Stimulated activated naive CD8-positive, alpha-beta T cell treated with anti-CD3 and anti-CD28 coated beads, Interleukin-15, amount 100 ng/mL, for 72 hours (primary cell): ENCODE measurements at regions not wholly inside any gene's neighbourhood (a gene's known extent, or its start where the extent isn't known, plus 50 kb on each side); places are given as distances from the start of the nearest gene placed in this dataset.

Experiments
- ATAC-seq: fragments of 150-1000 bp; cut with Tn5 transposase; 2 replicates; pipeline ENCODE4 v1.10.0; 2021; ENCODE audit warnings: mild to moderate bottlenecking, moderate library complexity
- DNase-seq, 2 donors: peaks; one replicate each; pipeline ENCODE4 v3.0.0; 2021 to 2022
- H3K27ac Mint-ChIP-seq, 2 donors: one replicate each; pipeline ENCODE4 v1.8.0; 2022; ENCODE audit warnings: mild to moderate bottlenecking in 2 of 2, mixed read lengths in 2 of 2, moderate library complexity in 2 of 2
- H3K27me3 Mint-ChIP-seq: one replicate; pipeline ENCODE4 v1.8.0; 2022; ENCODE audit warnings: mixed read lengths
- H3K4me1 Mint-ChIP-seq: one replicate; pipeline ENCODE4 v1.8.0; 2022; ENCODE audit warnings: mild to moderate bottlenecking, mixed read lengths
- H3K4me3 Mint-ChIP-seq, 2 donors: one replicate each; pipeline ENCODE4 v1.8.0; 2022; ENCODE audit warnings: mild to moderate bottlenecking in 2 of 2, mixed read lengths in 2 of 2, moderate library complexity in 1 of 2
- H3K9me3 Mint-ChIP-seq, 2 donors: one replicate each; pipeline ENCODE4 v1.8.0; 2022; ENCODE audit warnings: mixed read lengths in 2 of 2

GRCh38 chr2:67798541-67799160 is 264.2 kb downstream of the C1D start:
- Mint-ChIP-seq H3K27ac (no peak overlapping the region), H3K4me3 (no peak overlapping the region), H3K9me3 (no peaks in the 10 kb centered on the region), H3K4me1 (no peaks in the 10 kb centered on the region), H3K27me3 (no peaks in the 10 kb centered on the region)
- DNase-seq: no peak
- ATAC-seq: no peak

GRCh38 chr2:67799886-67800285 is 262.9 kb downstream of the C1D start:
- no peaks in the 10 kb centered on the region for H3K27me3 Mint-ChIP-seq
- no peaks in the 10 kb centered on the region for H3K9me3 Mint-ChIP-seq
- ATAC-seq: no peak
- H3K27ac Mint-ChIP-seq: no peak overlapping the region
- no peak for DNase-seq
- H3K4me3 Mint-ChIP-seq: no peak overlapping the region
- no peaks in the 10 kb centered on the region for H3K4me1 Mint-ChIP-seq

GRCh38 chr2:67802291-67802690 is 260.5 kb downstream of the C1D start:
- no peaks in the 10 kb centered on the region for H3K4me1 Mint-ChIP-seq
- no peaks in the 10 kb centered on the region for H3K9me3 Mint-ChIP-seq
- no peaks in the 10 kb centered on the region for H3K27me3 Mint-ChIP-seq
- no peak for DNase-seq
- ATAC-seq: no peak
- no peak overlapping the region for H3K4me3 Mint-ChIP-seq
- no peak overlapping the region for H3K27ac Mint-ChIP-seq

GRCh38 chr2:67802824-67803223 is 260.0 kb downstream of the C1D start:
- Mint-ChIP-seq H3K4me3 (no peak overlapping the region), H3K27me3 (no peaks in the 10 kb centered on the region), H3K9me3 (peaks cover under 1 to 4% of the 10 kb centered on the region in 2 donors), H3K27ac (no peak overlapping the region), H3K4me1 (no peaks in the 10 kb centered on the region)
- DNase-seq (no peak), ATAC-seq (no peak)

- ATAC-seq (no peak), DNase-seq (no peak)
- peaks cover 20 to 28% of the 10 kb centered on the region in 2 donors for H3K9me3 Mint-ChIP-seq
- no peak overlapping the region for H3K27ac Mint-ChIP-seq
- H3K4me1 Mint-ChIP-seq: no peaks in the 10 kb centered on the region
- H3K27me3 Mint-ChIP-seq: no peaks in the 10 kb centered on the region
- no peak overlapping the region for H3K4me3 Mint-ChIP-seq
Measured at GRCh38 chr2:67806816-67807215, 256.0 kb downstream of the C1D start.

- Mint-ChIP-seq H3K4me3 (no peak overlapping the region), H3K27ac (no peak overlapping the region), H3K9me3 (peaks cover 21 to 37% of the 10 kb centered on the region in 2 donors), H3K27me3 (no peaks in the 10 kb centered on the region), H3K4me1 (no peaks in the 10 kb centered on the region)
- ATAC-seq (no peak), DNase-seq (no peak)
Measured at GRCh38 chr2:67808112-67808511, 254.7 kb downstream of the C1D start.

DNA sequence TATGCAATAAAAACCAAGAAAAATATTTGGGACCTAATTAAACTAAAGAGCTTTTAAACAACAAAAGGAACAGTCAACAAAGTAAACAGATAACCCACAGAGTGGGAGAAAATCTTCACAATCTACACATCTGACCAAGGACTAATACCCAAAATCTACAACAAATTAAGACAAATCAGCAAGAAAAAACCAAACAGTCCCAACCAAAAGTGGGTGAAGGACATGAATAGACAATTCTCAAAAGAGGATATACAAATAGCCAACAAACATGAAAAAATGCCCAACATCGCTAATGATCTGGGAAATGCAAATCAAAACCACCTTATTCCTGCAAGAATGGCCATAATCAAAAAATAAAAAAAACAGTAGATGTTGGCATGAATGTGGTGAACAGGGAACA is 250.1 kb downstream of the C1D start:
- H3K27me3 Mint-ChIP-seq: no peaks in the 10 kb centered on the region
- no peak for ATAC-seq
- no peak overlapping the region for H3K4me3 Mint-ChIP-seq
- peaks cover 21 to 35% of the 10 kb centered on the region in 2 donors for H3K9me3 Mint-ChIP-seq
- no peaks in the 10 kb centered on the region for H3K4me1 Mint-ChIP-seq
- DNase-seq: no peak
- no peak overlapping the region for H3K27ac Mint-ChIP-seq

GRCh38 chr2:67823726-67824125 is 239.1 kb downstream of the C1D start:
- H3K27me3 Mint-ChIP-seq: no peaks in the 10 kb centered on the region
- H3K9me3 Mint-ChIP-seq: peaks cover 0 to 11% of the 10 kb centered on the region in 2 donors
- H3K4me1 Mint-ChIP-seq: peaks cover 9% of the 10 kb centered on the region
- no peak overlapping the region for H3K27ac Mint-ChIP-seq
- no peak overlapping the region for H3K4me3 Mint-ChIP-seq
- DNase-seq: no peak
- no peak for ATAC-seq

- peaks cover 0 to 11% of the 10 kb centered on the region in 2 donors for H3K9me3 Mint-ChIP-seq
- no peak for DNase-seq
- ATAC-seq: no peak
- H3K27me3 Mint-ChIP-seq: no peaks in the 10 kb centered on the region
- peaks cover 9% of the 10 kb centered on the region for H3K4me1 Mint-ChIP-seq
- no peak overlapping the region for H3K4me3 Mint-ChIP-seq
- no peak overlapping the region for H3K27ac Mint-ChIP-seq
Measured at GRCh38 chr2:67824186-67824585, 238.6 kb downstream of the C1D start.

- Mint-ChIP-seq H3K4me3 (no peak overlapping the region), H3K27me3 (no peaks in the 10 kb centered on the region), H3K27ac (no peak overlapping the region), H3K9me3 (peaks cover 0 to 11% of the 10 kb centered on the region in 2 donors), H3K4me1 (peaks cover 9% of the 10 kb centered on the region)
- ATAC-seq (no peak), DNase-seq (no peak)
Measured at GRCh38 chr2:67825476-67825875, 237.3 kb downstream of the C1D start.

- ATAC-seq: no peak
- H3K4me3 Mint-ChIP-seq: no peak overlapping the region
- DNase-seq: no peak
- peaks cover 9% of the 10 kb centered on the region for H3K4me1 Mint-ChIP-seq
- H3K9me3 Mint-ChIP-seq: no peaks in the 10 kb centered on the region
- H3K27ac Mint-ChIP-seq: no peak overlapping the region
- no peaks in the 10 kb centered on the region for H3K27me3 Mint-ChIP-seq
Measured at GRCh38 chr2:67828066-67828465, 234.7 kb downstream of the C1D start.

GRCh38 chr2:67829470-67829869 is 233.3 kb downstream of the C1D start:
- H3K27ac Mint-ChIP-seq: no peak overlapping the region
- ATAC-seq (no peak), DNase-seq (no peak)
- no peak overlapping the region for H3K4me3 Mint-ChIP-seq
- peaks cover 9% of the 10 kb centered on the region for H3K4me1 Mint-ChIP-seq
- H3K27me3 Mint-ChIP-seq: no peaks in the 10 kb centered on the region
- no peaks in the 10 kb centered on the region for H3K9me3 Mint-ChIP-seq

DNA sequence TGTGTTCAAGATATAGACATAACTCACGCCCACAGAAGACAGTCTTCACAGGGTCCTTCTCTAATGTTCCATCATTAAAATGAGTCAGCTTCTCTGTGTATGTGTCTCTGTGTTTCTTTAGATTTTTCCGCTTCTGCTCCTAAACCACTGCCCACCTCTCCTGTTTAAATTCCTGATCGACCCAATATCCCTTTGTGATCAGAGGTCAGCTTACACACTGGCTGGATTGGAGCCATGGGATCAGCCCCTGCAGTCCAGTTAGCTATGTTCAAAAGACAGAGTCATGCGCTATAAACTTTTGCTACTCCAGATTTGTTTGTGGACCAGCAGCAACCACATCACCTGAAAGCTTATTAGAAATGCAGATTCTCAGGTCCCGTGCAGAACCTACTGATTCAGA is 229.2 kb downstream of the C1D start:
- no peak overlapping the region for H3K27ac Mint-ChIP-seq
- DNase-seq (no peak), ATAC-seq (no peak)
- no peaks in the 10 kb centered on the region for H3K4me1 Mint-ChIP-seq
- H3K4me3 Mint-ChIP-seq: no peak overlapping the region
- no peaks in the 10 kb centered on the region for H3K9me3 Mint-ChIP-seq
- no peaks in the 10 kb centered on the region for H3K27me3 Mint-ChIP-seq

DNA sequence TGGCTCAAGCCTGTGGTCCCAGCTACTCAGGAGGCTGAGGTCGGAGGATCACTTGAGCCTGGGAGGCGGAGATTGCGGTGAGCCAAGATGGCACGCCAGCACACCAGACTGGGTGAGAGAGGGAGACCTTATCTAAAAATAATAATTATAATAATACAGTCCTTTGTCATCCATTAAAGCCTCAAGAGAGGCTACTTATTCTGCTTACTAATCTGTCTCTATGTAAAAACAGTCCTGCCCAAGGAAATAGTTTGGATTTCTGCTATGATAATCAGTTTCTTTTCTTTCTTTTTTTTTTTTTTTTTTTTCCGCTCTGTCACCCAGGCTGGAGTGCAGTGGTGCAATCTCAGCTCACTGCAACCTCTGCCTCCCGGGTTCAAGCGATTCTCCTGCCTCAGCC is 228.3 kb downstream of the C1D start:
- Mint-ChIP-seq H3K27ac (no peak overlapping the region), H3K9me3 (no peaks in the 10 kb centered on the region), H3K4me3 (no peak overlapping the region), H3K27me3 (no peaks in the 10 kb centered on the region), H3K4me1 (no peaks in the 10 kb centered on the region)
- DNase-seq (no peak), ATAC-seq (no peak)

DNA sequence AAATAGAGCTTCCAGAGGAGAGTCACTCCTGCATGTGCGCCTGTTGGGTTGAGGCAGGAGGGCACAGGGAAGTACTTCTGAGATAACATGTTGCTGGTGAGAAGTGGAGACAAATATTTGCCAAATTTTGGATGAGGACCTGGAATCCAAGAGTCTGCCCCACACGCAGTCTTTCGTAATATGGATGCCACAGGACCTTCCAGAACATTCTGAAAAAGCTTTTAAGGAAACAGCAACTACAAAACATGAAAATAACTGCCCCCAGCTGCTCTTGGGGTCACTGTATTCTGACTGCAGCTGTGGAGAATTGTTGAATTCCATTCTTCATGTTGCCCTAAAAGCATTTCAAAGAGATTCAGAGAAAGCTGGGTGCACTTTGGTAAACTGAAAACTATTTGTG is 227.5 kb downstream of the C1D start:
- H3K4me1 Mint-ChIP-seq: no peaks in the 10 kb centered on the region
- ATAC-seq: no peak
- H3K9me3 Mint-ChIP-seq: no peaks in the 10 kb centered on the region

GRCh38 chr2:67836866-67837265 is 225.9 kb downstream of the C1D start:
- no peaks in the 10 kb centered on the region for H3K9me3 Mint-ChIP-seq
- ATAC-seq (no peak), DNase-seq (no peak)
- no peaks in the 10 kb centered on the region for H3K4me1 Mint-ChIP-seq
- H3K27ac Mint-ChIP-seq: no peak overlapping the region
- no peak overlapping the region for H3K4me3 Mint-ChIP-seq
- peaks cover 1% of the 10 kb centered on the region for H3K27me3 Mint-ChIP-seq

More for the DNA sequence above, 227.5 kb downstream of the C1D start:
- DNase-seq: no peak
- Mint-ChIP-seq H3K4me3 (no peak overlapping the region), H3K27me3 (no peaks in the 10 kb centered on the region), H3K27ac (no peak overlapping the region)

- Mint-ChIP-seq H3K4me3 (no peak overlapping the region), H3K9me3 (no peaks in the 10 kb centered on the region), H3K27ac (no peak overlapping the region), H3K4me1 (no peaks in the 10 kb centered on the region), H3K27me3 (peaks cover 8% of the 10 kb centered on the region)
- DNase-seq (no peak), ATAC-seq (no peak)
Measured at GRCh38 chr2:67838205-67838604, 224.6 kb downstream of the C1D start.
